Esophagus squamous epithelium (tissue), 4 donors: ENCODE measurements at regions not wholly inside any gene's neighbourhood (a gene's known extent, or its start where the extent isn't known, plus 50 kb on each side); places are given as distances from the start of the nearest gene placed in this dataset.

Experiments used
- CTCF ChIP-seq, 6 experiments: fragments of 450-650 bp in 4 of 6; fragments of 200-600 bp in 2 of 6; sonication (generic) in 2 of 6; IDR thresholded peaks; one replicate each; pipeline ENCODE4 v1.5.1; 2016 to 2019; ENCODE audit warnings: antibody characterized with exemption in 6 of 6, mild to moderate bottlenecking in 4 of 6, moderate library complexity in 4 of 6
- POLR2A ChIP-seq, 4 donors: fragments of 450-650 bp; IDR thresholded peaks; one replicate each; pipeline ENCODE4 v1.6.1; 2017; ENCODE audit warnings: antibody characterized with exemption in 4 of 4, mild to moderate bottlenecking in 4 of 4, moderate library complexity in 3 of 4

GRCh38 chr2:200171731-200172482 lies 134.6 kb upstream of the SPATS2L start:
- no peak for TF ChIP-seq CTCF (IDR thresholded peaks at IDR 0.05)
- TF ChIP-seq POLR2A (IDR thresholded peaks at IDR 0.05) = no peak
